HPDE6-E6E7 (cell line): ENCODE measurements at regions not wholly inside any gene's neighbourhood (a gene's known extent, or its start where the extent isn't known, plus 50 kb on each side); places are given as distances from the start of the nearest gene placed in this dataset.

Experiments used
- DNase-seq: peaks from one replicate; pipeline ENCODE4 v3.0.0; 2011; ENCODE audit warnings: missing footprints; ENCODE audit errors: extremely low spot score

DNA sequence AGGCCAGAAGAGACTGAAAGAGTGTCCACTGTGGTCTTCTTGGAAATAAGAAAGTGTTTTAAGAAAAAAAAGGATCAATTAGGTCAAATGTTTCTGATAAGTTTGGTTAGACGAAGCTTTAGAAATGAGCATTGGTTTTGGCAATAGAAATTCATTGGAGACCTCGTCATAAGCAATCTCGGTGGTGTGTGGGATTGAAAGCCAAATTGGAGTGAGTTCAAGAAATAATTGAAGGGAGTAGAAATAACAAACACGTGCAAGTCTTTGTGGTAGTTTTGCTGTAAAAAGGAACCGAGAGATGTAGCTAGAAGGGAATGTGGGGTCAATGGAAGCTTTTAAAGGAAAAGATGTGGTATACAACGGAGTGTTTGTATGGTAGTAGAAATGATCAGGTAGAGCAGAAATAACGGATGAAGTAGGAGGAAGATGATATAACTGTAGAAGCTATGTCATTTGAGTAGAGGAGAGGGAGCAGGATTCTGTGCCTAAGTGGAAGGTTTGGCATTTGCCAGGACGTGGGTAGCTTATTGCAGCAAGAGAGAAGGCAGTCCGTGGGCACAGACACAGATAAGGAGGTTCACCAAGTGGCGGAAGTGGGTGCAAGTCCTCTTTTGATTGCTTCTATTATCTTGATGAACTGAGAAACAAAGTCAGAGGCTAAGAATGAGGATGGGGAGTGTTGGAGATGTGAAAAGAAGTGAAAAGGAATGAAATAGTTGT, 146.2 kb downstream of the DACT1 start:
- DNase-seq, result no peak

GRCh38 chr14:58784931-58785330, 147.2 kb downstream of the DACT1 start:
- no peak for DNase-seq

- no peak for DNase-seq
These were observed 147.9 kb downstream of the DACT1 start for GRCh38 chr14:58785701-58786100.

GRCh38 chr14:58787592-58787991, 149.8 kb downstream of the DACT1 start:
- DNase-seq, result no peak

- DNase-seq, result no peak
These were observed 151.1 kb downstream of the DACT1 start for GRCh38 chr14:58788655-58789503.

DNA sequence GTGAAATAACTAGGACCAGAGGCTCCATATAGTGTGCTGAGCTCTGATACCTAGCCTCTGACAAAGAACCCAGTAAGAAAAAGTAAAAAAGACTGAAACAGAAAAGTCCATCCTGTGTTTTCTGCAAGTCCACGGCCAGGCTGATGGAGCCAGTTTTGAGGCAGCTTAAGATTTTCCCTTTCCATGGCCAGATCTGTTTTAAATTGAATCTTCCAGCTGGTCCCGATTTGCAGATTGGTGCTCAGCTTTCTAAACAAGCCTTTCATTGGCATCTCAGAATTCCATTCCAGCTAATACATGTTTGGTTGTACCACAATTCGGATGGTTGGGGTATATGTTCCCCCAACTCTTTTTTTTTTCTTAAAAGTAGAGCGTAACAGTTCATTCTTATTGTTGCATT, 152.0 kb downstream of the DACT1 start:
- no peak for DNase-seq

DNA sequence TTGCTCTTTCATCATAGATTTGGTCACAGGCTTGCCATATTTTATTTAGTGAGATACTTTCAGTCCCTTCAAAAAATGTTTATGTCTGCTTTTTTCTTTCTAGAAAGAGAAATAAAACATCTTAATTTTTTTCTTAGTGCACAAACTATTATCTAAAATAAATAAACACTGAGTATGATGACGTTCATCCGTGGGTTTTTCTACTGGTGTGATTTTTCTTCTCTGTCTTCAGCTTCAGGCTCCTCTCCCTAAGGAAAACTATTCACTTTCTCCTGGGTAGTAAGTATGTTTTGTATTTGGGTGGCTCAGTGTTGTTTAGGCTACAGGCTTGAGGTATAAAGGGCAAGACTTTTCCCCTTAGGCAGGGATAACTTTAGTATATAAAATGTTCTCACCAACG, 154.7 kb downstream of the DACT1 start:
- DNase-seq, result no peak

DNA sequence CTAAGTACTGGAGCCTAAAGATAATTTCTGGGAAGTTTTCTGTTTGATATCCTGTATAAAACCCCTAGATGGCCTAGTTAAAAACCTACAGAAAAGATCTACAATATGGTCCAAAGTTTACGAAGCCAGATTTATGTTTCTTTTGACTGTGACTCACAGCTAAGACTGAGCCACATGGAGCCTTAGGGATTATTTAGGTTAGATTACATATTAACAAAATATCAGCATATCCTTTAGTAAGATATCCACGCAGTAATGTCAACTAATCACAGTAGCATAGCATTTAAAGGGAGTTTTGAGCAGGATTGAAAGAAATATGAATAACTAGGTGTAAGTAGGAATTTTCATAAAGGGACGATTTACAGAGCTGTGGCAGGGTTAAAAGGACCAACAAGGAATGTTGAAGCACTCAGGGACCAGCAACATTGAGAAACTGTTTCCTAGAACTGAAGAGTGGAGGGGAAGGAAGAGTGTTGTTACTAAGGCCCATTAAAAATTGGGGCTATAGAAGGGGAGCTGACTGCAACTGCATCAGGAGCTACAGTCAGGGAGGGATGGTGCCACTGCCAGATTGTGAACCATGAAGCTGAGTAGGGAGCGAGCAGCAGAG, 155.5 kb downstream of the DACT1 start:
- no peak for DNase-seq

DNA sequence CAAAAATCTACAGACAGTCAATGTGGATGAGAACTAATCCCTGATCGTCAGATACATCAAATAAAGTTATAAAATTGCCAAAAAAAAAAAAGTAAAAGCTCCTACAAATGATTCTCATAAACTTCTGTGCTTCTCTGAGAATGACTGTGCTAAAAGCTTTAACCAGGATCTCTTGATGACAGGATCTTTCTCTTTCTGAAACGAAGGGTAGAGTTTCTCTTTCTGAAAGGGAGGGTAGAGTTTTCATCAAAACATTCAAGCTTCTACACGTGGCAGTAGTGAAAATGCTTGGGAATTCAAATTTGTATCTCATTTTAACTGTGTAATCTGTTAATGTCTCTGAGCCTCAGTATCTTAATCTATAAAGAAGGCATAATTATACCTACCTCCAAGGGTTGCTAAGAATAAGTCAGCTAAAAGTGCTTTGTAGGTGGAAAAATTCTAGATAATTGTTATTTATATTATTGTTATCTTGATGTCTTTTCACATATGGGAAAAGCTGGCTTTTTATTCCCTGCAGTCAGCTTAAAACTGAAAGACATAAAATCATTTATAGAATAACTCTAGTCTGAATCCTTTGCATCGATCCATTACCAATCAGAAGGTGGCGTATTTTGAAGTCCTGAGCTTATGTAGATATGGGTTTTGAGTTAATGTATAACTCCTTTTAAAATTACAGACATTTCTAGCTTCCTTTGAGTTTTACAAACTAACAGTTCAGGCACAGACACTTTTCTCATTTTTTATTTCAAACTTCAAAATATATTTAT, 157.4 kb downstream of the DACT1 start:
- DNase-seq, result no peak

DNA sequence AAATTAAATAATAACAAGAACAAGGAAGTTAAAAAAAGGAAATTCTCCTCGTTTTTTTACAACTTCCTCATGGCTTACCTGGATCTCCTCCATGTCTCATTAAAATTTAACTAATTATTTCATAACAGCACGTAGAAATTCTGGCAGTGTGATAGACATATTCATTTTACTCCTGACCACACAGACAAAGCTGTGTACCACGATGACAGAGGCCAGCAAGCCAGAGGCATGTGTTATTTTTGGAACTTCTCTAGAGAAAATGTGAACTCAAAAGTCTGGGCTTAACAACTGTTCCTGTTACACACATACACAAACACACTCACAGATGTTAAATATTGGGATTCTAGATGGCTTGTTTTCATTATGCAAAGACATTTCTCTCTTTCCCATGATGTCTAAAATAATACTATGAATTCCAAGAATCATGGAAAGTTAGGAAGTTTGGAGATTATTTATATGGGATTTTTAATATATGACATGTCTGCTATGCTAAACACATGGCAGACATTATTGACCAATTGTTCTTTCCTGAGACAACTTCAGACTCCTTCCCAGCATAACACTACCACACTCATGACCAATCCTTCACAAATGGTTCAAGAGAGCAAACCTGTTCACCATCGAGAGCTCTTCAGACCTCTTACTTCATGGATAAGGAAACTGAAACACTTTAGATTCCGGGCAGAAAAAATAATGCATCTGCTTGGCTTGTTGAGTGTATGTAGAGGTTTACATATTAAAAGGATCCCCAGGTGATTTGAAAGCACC, 158.7 kb downstream of the DACT1 start:
- DNase-seq, result no peak

DNA sequence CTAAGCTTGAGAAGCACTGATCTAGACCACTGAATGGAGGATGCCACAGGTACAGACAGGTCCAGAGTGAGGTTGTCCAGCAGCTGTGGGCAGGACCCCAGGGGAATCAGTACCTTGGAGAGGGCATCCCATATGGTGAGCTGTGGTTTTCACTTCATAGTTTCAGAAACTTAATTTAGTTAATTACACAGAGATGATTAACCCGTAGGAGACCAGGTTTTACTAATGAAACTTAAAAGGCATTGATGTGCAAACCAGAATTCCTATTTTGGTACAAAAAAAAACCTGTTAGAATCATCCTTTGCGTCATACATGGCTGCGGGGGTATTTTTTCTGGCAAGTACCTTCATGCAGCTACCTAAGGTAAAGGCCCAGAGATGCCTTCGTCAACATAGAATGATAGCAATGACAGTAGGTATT, 159.3 kb downstream of the DACT1 start:
- DNase-seq, result peak; percentile 37

DNA sequence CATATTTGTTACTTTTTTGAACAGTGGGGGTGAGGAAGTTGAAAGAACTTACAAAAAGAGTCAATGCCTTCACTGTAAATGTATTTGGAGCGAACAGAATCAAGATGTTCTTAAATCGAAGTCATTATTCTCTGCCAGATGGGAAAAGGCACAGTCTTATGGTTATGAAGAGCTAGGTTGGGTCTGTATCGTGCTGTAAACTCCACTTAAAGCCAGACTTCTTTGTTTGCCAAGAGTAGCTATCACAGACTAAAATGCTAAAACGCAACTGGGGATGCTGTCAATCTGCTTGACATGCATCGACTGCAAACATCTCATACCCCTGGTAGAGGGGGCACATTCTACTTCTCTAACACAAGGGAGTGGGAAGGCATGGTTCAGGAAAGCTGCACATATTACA, 160.4 kb downstream of the DACT1 start:
- DNase-seq, result no peak

DNA sequence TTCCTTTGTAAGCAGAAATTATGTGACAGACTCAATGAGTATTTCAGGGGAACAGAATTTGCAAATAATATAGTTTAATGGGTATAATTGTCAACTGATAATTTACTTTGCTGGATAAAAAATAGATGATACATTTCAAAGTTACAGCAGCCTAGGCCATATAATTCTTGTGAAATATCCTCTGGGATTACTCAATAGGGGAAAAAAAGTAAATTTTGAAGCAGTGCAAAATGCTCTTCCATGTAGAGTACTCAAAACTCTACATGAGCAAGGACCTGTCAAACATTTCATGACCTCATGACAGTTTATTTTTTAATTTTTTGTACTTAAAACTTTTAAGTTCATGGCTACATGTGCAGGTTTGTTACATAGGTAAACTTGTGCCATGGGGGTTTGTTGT, 163.3 kb downstream of the DACT1 start:
- no peak for DNase-seq

DNA sequence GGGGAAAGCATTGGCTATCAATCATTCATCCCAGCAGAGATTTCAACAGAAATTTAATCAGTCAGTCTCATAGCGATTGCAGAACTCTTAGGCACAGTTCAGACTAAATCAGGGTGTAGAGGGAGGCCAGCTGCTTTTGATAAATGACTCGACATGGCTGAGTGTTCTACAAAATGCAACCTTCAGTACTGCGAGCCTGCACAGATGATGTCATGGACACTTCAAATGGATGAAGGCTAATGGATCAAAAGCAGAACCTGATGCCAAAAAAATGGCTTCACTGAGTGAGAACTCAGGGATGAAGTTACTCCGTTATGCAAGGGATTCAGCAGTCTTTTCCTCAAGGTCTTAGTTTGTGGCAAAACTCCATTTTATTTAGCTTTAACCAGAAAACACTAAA, 167.3 kb downstream of the DACT1 start:
- DNase-seq, result no peak

DNA sequence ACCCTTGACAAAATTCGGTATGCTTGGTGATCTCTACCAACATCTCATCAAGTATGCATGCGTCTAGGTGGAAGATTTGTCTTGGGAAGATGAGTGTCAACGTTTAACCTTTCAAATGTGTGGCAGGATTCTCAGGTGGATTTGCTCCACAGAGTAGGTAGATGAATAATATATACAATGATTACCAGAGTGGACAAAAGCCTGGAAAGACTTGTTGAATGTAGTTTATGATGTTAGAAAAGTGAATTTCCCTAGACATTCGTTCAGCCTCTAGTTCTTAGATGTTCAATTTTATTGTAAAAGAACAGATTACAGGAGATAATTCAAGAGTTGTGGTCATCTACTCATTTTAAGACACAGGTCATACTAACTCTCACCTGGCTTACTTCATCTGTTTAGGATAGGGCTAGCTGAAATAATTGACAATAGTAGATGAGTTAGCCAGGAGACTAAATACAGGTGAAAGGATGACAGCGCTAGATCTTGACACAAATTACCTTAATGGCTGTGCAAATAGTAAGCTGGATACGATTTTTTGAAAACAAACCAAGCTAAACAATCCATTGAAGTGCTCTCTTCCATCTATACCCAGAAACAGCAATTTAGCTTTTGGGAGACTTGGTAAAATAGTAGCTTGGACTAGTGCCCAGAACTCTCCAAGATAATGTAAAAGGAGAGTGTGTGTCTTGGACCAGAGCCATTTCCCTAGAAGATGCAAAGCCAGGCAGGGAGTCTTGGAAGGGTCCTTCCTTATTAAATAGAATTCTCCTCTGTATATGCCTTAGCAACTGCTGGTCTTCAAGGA, 168.0 kb downstream of the DACT1 start:
- no peak for DNase-seq

DNA sequence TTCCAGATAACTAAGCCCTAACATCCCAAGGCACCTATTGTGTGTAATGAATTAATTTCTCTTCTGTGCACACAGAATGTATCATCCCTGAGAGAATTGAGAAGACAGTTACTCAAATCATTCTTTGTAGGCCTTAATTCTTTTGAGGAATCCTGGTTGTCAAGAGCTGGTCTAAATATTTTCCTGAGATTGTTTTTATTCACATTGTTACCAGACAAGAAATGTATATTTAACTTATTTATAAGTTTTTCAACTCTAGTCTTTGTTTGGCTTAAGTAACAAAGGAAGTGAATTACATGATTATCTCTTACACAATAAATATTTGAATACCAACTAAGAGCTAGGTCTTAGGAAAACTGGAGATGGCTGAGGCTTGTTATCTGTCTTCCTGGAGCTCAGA, 169.4 kb downstream of the DACT1 start:
- DNase-seq, result no peak

DNA sequence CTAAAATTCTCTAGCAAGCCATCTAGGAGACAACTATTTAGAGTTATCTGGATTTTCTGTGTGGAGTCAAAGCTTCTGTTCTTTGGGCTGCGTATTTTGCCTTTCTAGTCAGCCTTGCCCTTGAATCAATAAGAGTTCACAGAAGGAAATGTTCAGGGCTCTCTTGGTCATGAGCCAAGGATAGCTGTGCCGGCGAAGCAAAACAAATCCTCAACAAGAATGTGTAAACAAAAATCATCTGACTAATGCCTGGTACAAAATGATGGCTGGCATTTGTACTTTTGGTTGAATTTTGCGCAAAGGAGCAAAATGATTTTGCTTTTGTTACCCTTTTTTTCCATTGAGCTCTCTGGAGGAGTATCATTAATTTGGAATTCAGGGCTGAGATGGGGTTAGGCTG, 171.1 kb downstream of the DACT1 start:
- no peak for DNase-seq

- DNase-seq, result no peak
These were observed 171.8 kb downstream of the DACT1 start for GRCh38 chr14:58809520-58809919.

GRCh38 chr14:58812050-58812910, 174.5 kb downstream of the DACT1 start:
- no peak for DNase-seq
